ENCODE measurements at regions not wholly inside any gene's neighbourhood (a gene's known extent, or its start where the extent isn't known, plus 50 kb on each side); places are given as distances from the start of the nearest gene placed in this dataset.

DNA sequence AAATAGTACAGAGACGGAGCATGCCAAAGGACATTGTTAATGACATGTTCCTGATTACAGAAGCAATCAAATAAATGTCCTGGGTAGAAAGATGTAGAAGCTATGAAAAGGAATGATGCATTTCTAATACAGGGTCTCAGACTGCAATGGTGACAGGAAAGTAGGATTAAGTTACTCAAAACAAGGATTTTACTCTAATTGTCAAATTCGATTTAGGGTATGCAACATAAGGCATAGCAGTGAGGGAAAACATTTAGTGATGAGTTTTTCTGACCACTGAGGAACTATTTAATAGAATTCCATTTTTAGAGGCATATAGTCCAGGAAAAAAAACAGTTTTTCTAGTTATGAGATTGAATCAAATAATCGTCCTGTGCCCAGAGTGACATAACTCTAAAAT lies 715.1 kb upstream of the ACO1 start:
- no peak for TF ChIP-seq EZH2phosphoT487 (IDR thresholded peaks at IDR 0.05; ENCODE audit: borderline replicate concordance, low read length)
- TF ChIP-seq, protein P1, sequence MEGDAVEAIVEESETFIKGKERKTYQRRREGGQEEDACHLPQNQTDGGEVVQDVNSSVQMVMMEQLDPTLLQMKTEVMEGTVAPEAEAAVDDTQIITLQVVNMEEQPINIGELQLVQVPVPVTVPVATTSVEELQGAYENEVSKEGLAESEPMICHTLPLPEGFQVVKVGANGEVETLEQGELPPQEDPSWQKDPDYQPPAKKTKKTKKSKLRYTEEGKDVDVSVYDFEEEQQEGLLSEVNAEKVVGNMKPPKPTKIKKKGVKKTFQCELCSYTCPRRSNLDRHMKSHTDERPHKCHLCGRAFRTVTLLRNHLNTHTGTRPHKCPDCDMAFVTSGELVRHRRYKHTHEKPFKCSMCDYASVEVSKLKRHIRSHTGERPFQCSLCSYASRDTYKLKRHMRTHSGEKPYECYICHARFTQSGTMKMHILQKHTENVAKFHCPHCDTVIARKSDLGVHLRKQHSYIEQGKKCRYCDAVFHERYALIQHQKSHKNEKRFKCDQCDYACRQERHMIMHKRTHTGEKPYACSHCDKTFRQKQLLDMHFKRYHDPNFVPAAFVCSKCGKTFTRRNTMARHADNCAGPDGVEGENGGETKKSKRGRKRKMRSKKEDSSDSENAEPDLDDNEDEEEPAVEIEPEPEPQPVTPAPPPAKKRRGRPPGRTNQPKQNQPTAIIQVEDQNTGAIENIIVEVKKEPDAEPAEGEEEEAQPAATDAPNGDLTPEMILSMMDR (IDR thresholded peaks at IDR 0.05; ENCODE audit: low read depth, low read length, poor library complexity, severe bottlenecking) = no peak

All from DOHH2 (cell line).